Loucy (cell line): ENCODE measurements at regions not wholly inside any gene's neighbourhood (a gene's known extent, or its start where the extent isn't known, plus 50 kb on each side); places are given as distances from the start of the nearest gene placed in this dataset.

Experiments
- H2AFZ ChIP-seq: fragments of 200-600 bp; sonication (generic); 2 replicates; pipeline ENCODE4 v1.6.0; 2016; ENCODE audit warnings: antibody characterized with exemption, mild to moderate bottlenecking, low read length, moderate library complexity
- H3F3A ChIP-seq: fragments of 200-600 bp; 2 replicates; pipeline ENCODE4 v1.6.0; 2016; ENCODE audit warnings: antibody characterized with exemption, low read depth, mild to moderate bottlenecking
- H3K27me3 ChIP-seq: fragments of 200-600 bp; sonication (generic); 2 replicates; pipeline ENCODE4 v1.6.1; 2014; ENCODE audit warnings: low read length, mild to moderate bottlenecking; ENCODE audit not compliant: insufficient read depth, poor library complexity, severe bottlenecking
- H3K36me3 ChIP-seq: fragments of 200-600 bp; sonication (generic); 2 replicates; pipeline ENCODE4 v1.6.1; 2016; ENCODE audit warnings: low read length; ENCODE audit not compliant: insufficient read depth
- H3K4me1 ChIP-seq: fragments of 200-600 bp; sonication (generic); 2 replicates; pipeline ENCODE4 v1.5.1; 2014; ENCODE audit warnings: low read length, mild to moderate bottlenecking; ENCODE audit not compliant: insufficient read depth, poor library complexity, severe bottlenecking
- H3K4me2 ChIP-seq: fragments of 200-600 bp; sonication (generic); 2 replicates; pipeline ENCODE4 v1.6.0; 2014; ENCODE audit warnings: antibody characterized with exemption, low read length, low read depth, mild to moderate bottlenecking; ENCODE audit not compliant: poor library complexity, severe bottlenecking
- H3K4me3 ChIP-seq: fragments of 200-600 bp; sonication (generic); 2 replicates; pipeline ENCODE4 v1.5.1; 2014; ENCODE audit warnings: low read length, mild to moderate bottlenecking, mixed read lengths; ENCODE audit not compliant: poor library complexity, severe bottlenecking
- H3K79me2 ChIP-seq: fragments of 200-600 bp; sonication (generic); 2 replicates; pipeline ENCODE4 v1.6.1; 2014; ENCODE audit warnings: low read length; ENCODE audit not compliant: insufficient read depth
- H3K9ac ChIP-seq: fragments of 200-600 bp; sonication (generic); 2 replicates; pipeline ENCODE4 v1.6.0; 2014; ENCODE audit warnings: mild to moderate bottlenecking, low read depth, low read length, moderate library complexity; ENCODE audit not compliant: poor library complexity, severe bottlenecking
- H3K9me2 ChIP-seq: fragments of 200-600 bp; sonication (generic); replicated peaks from 2 replicates; pipeline ENCODE4 v1.6.1; 2016; ENCODE audit warnings: low read depth, low read length, mixed read lengths
- H3K9me3 ChIP-seq: fragments of 200-600 bp; sonication (generic); 2 replicates; pipeline ENCODE4 v1.6.1; 2014; ENCODE audit warnings: mild to moderate bottlenecking, antibody characterized with exemption, low read length, low read depth; ENCODE audit not compliant: insufficient read depth
- H4K20me1 ChIP-seq: fragments of 200-600 bp; sonication (generic); 2 replicates; pipeline ENCODE4 v1.6.0; 2014; ENCODE audit warnings: antibody characterized with exemption, low read length, mild to moderate bottlenecking; ENCODE audit not compliant: insufficient read depth, poor library complexity, severe bottlenecking
- CTCF ChIP-seq: fragments of 200-600 bp; sonication (generic); conservative IDR thresholded peaks from 2 replicates; pipeline ENCODE4 v1.5.1; 2014; ENCODE audit warnings: mild to moderate bottlenecking, antibody characterized with exemption, low read length
- EZH2phosphoT487 ChIP-seq: fragments of 200-600 bp; IDR thresholded peaks from 2 replicates; pipeline ENCODE4 v1.6.1; 2018; ENCODE audit warnings: antibody characterized with exemption, mild to moderate bottlenecking, moderate library complexity, borderline replicate concordance

DNA sequence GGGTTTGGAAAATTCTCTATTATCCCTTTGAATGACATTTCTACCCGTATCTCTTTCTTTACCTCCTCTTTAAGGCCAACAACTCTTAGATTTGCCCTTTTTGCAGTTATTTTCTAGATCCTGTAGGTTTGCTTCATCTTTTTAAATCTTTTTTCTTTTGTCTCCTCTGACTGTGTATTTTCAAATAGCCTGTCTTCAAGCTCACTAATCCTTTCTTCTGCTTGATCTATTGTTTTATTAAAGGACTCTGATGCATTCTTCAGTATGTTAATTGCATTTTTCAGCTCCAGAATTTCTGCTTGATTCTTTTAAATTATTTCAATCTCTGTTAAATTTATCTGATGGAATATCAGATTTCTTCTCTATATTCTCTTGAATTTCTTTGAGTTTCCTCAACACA lies 324.3 kb downstream of the PLA2G4A start:
- no peaks in the 10 kb centered on the region for H4K20me1 ChIP-seq
- no peaks in the 10 kb centered on the region for H3K9me3 ChIP-seq
- H3K4me1 ChIP-seq = no peaks in the 10 kb centered on the region
- no peaks in the 10 kb centered on the region for H3K79me2 ChIP-seq
- H3F3A ChIP-seq = no peaks in the 10 kb centered on the region
- no peak for TF ChIP-seq CTCF
- no peak overlapping the region for H3K4me3 ChIP-seq
- no peaks in the 10 kb centered on the region for H3K27me3 ChIP-seq
- no peaks in the 10 kb centered on the region for H3K9me2 ChIP-seq
- H2AFZ ChIP-seq = no peak overlapping the region
- H3K9ac ChIP-seq = no peak overlapping the region
- no peak overlapping the region for H3K4me2 ChIP-seq
- no peaks in the 10 kb centered on the region for H3K36me3 ChIP-seq

- no peaks in the 10 kb centered on the region for H3F3A ChIP-seq
- TF ChIP-seq EZH2phosphoT487 (no peak), CTCF (no peak)
- H4K20me1 ChIP-seq = no peaks in the 10 kb centered on the region
- H3K9ac ChIP-seq = no peak overlapping the region
- H3K9me3 ChIP-seq = no peaks in the 10 kb centered on the region
- no peaks in the 10 kb centered on the region for H3K9me2 ChIP-seq
- H2AFZ ChIP-seq = no peak overlapping the region
- H3K36me3 ChIP-seq = no peaks in the 10 kb centered on the region
- no peaks in the 10 kb centered on the region for H3K4me1 ChIP-seq
- H3K79me2 ChIP-seq = no peaks in the 10 kb centered on the region
- no peak overlapping the region for H3K4me2 ChIP-seq
- H3K27me3 ChIP-seq = no peaks in the 10 kb centered on the region
- H3K4me3 ChIP-seq = no peak overlapping the region
Observed at GRCh38 chr1:187157115-187157514, 328.4 kb downstream of the PLA2G4A start.

- no peak overlapping the region for H3K9ac ChIP-seq
- no peaks in the 10 kb centered on the region for H3F3A ChIP-seq
- TF ChIP-seq EZH2phosphoT487 (no peak), CTCF (no peak)
- H4K20me1 ChIP-seq = no peaks in the 10 kb centered on the region
- no peaks in the 10 kb centered on the region for H3K27me3 ChIP-seq
- H3K9me3 ChIP-seq = no peaks in the 10 kb centered on the region
- no peaks in the 10 kb centered on the region for H3K36me3 ChIP-seq
- no peaks in the 10 kb centered on the region for H3K4me1 ChIP-seq
- no peaks in the 10 kb centered on the region for H3K79me2 ChIP-seq
- H3K4me3 ChIP-seq = no peak overlapping the region
- no peak overlapping the region for H2AFZ ChIP-seq
- no peak overlapping the region for H3K4me2 ChIP-seq
- no peaks in the 10 kb centered on the region for H3K9me2 ChIP-seq
Observed at GRCh38 chr1:187157552-187157951, 328.8 kb downstream of the PLA2G4A start.
